CD4-positive, alpha-beta memory T cell (primary cell): ENCODE measurements at regions not wholly inside any gene's neighbourhood (a gene's known extent, or its start where the extent isn't known, plus 50 kb on each side); places are given as distances from the start of the nearest gene placed in this dataset.
A peak's percentile ranks its signal among the peaks of the same experiment; 100 is the strongest.
"Not testable (repeated sequence)": the region's sequence is repeated elsewhere in the genome, so short reads cannot be mapped to it uniquely, and the experiment has no call there.

Experiments
- CTCF ChIA-PET: fragments of 350-600 bp; sonication (Branson Sonifier 250); formaldehyde crosslinking; loops from one replicate; lab custom pipeline; 2021; ENCODE audit warnings: inconsistent platforms; ENCODE audit not compliant: partially characterized antibody; lab: Charles Lee
- POLR2A ChIA-PET: fragments of 350-600 bp; sonication (Branson Sonifier 250); formaldehyde crosslinking; loops from one replicate; lab custom pipeline; 2021; ENCODE audit not compliant: partially characterized antibody; lab: Charles Lee
- DNase-seq, 5 donors: peaks; one replicate each; pipeline versions ENCODE4 v3.0.0 to v3.0.0-alpha.2; 2020 to 2022; ENCODE audit warnings: mixed read lengths in 1 of 5
- H3K27ac ChIP-seq: one replicate; pipeline ENCODE4 v1.7.0; 2013; ENCODE audit warnings: low read depth, low read length
- H3K27me3 ChIP-seq: 2 replicates; pipeline ENCODE4 v1.7.0; 2013; ENCODE audit warnings: mild to moderate bottlenecking, low read length, moderate library complexity; ENCODE audit not compliant: insufficient read depth
- H3K36me3 ChIP-seq: 2 replicates; pipeline ENCODE4 v1.7.0; 2013; ENCODE audit warnings: mild to moderate bottlenecking, low read length, moderate library complexity; ENCODE audit not compliant: insufficient read depth
- H3K4me1 ChIP-seq: 2 replicates; pipeline ENCODE4 v1.7.0; 2013; ENCODE audit warnings: mild to moderate bottlenecking, low read length, moderate library complexity; ENCODE audit not compliant: insufficient read depth
- H3K4me3 ChIP-seq, 2 donors: one replicate each; pipeline ENCODE4 v1.7.0; 2013; ENCODE audit warnings: low read length in 2 of 2, mild to moderate bottlenecking in 1 of 2
- H3K9me3 ChIP-seq, 2 donors: one replicate each; pipeline ENCODE4 v1.7.0; 2013; ENCODE audit warnings: low read length in 2 of 2, control low read depth in 1 of 2; ENCODE audit not compliant: control insufficient read depth in 1 of 2
- H3K27ac Mint-ChIP-seq, 7 donors: one replicate each; pipeline ENCODE4 v1.8.0; 2020 to 2021; ENCODE audit warnings: mixed read lengths in 7 of 7, mild to moderate bottlenecking in 6 of 7, inconsistent platforms in 3 of 7, moderate library complexity in 3 of 7
- H3K27me3 Mint-ChIP-seq, 2 donors: one replicate each; pipeline ENCODE4 v1.8.0; 2020 to 2021; ENCODE audit warnings: mixed read lengths in 2 of 2
- H3K36me3 Mint-ChIP-seq, 2 donors: one replicate each; pipeline ENCODE4 v1.8.0; 2020 to 2021; ENCODE audit warnings: mixed read lengths in 2 of 2, inconsistent platforms in 1 of 2, mild to moderate bottlenecking in 1 of 2
- H3K4me1 Mint-ChIP-seq, 4 donors: one replicate each; pipeline ENCODE4 v1.8.0; 2020 to 2021; ENCODE audit warnings: mixed read lengths in 4 of 4, mild to moderate bottlenecking in 1 of 4
- H3K4me3 Mint-ChIP-seq, 8 donors: one replicate each; pipeline ENCODE4 v1.8.0; 2020 to 2021; ENCODE audit warnings: mixed read lengths in 8 of 8, mild to moderate bottlenecking in 7 of 8, moderate library complexity in 6 of 8, inconsistent platforms in 3 of 8
- H3K9me3 Mint-ChIP-seq, 8 donors: one replicate each; pipeline ENCODE4 v1.8.0; 2020 to 2021; ENCODE audit warnings: mixed read lengths in 8 of 8, mild to moderate bottlenecking in 5 of 8, inconsistent platforms in 3 of 8, moderate library complexity in 1 of 8
- intact Hi-C: fragments of 100-400 bp; cut with micrococcal nuclease; formaldehyde crosslinking; loops from one replicate; pipeline ENCODE4 v1.15.1; 2023

GRCh38 chr13:50425772-50426171 lies 410.5 kb downstream of the KCNRG start:
- ChIA-PET POLR2A (no interaction called here), CTCF (no interaction called here)
- DNase-seq: no peak
- H3K36me3 Mint-ChIP-seq: no peaks in the 10 kb centered on the region
- Histone ChIP-seq H3K27me3 (no peaks in the 10 kb centered on the region), H3K4me3 (no peak overlapping the region), H3K36me3 (no peaks in the 10 kb centered on the region), H3K27ac (no peak overlapping the region), H3K9me3 (no peaks in the 10 kb centered on the region), H3K4me1 (peaks cover 18% of the 10 kb centered on the region)
- peaks cover 0 to 1% (median 0%) of the 10 kb centered on the region in 8 donors for H3K9me3 Mint-ChIP-seq
- H3K27ac Mint-ChIP-seq: no peak overlapping the region
- intact Hi-C loops: no loop called here
- peaks cover 10 to 32% (median 21%) of the 10 kb centered on the region in 4 donors for H3K4me1 Mint-ChIP-seq
- H3K4me3 Mint-ChIP-seq: no peak overlapping the region
- H3K27me3 Mint-ChIP-seq: no peaks in the 10 kb centered on the region

DNA sequence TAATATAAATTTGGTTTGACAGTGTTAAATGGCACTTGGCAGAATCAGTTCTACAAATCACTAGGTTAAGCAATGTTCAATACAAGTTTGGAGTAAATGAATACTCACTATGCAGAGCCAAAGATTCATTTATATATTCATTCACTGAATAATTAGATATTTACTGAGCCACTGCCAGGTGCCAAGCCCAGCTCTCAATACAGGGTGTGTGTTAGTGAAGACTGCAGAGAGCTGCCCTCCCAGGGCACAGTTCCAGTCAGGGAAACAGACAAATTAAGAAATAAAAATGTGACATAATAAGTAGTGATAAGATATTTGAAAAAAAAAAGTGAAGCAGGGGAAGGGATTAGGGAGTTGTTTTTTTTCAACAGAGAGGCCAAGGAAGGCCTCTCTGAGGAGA lies 411.7 kb downstream of the KCNRG start:
- Histone ChIP-seq H3K4me3 (no peak overlapping the region), H3K27ac (no peak overlapping the region), H3K4me1 (peaks cover 16% of the 10 kb centered on the region), H3K27me3 (no peaks in the 10 kb centered on the region), H3K36me3 (no peaks in the 10 kb centered on the region), H3K9me3 (no peaks in the 10 kb centered on the region)
- H3K4me1 Mint-ChIP-seq: peaks cover 9 to 27% (median 19%) of the 10 kb centered on the region in 4 donors
- H3K9me3 Mint-ChIP-seq: peaks cover 0 to 1% (median 0%) of the 10 kb centered on the region in 8 donors
- intact Hi-C loops: no loop called here
- H3K4me3 Mint-ChIP-seq: peak overlapping the region in 1 of 8 donors; percentile 46
- no peak for DNase-seq
- H3K27me3 Mint-ChIP-seq: no peaks in the 10 kb centered on the region
- ChIA-PET POLR2A (no interaction called here), CTCF (no interaction called here)
- no peaks in the 10 kb centered on the region for H3K36me3 Mint-ChIP-seq
- peak overlapping the region in 3 of 7 donors; percentile 34 to 75 (median 52) for H3K27ac Mint-ChIP-seq

- H3K27me3 ChIP-seq, H3K27ac Mint-ChIP-seq, H3K9me3 ChIP-seq, H3K4me3 ChIP-seq, H3K27ac ChIP-seq, POLR2A ChIA-PET, intact Hi-C loops, H3K27me3 Mint-ChIP-seq, H3K36me3 Mint-ChIP-seq, H3K9me3 Mint-ChIP-seq, H3K36me3 ChIP-seq, CTCF ChIA-PET: not testable (repeated sequence)
- H3K4me1 ChIP-seq: peaks cover 10% of the 10 kb centered on the region
- Mint-ChIP-seq H3K4me3 (peak overlapping the region in 1 of 8 donors; percentile 46), H3K4me1 (peaks cover 6 to 21% (median 14%) of the 10 kb centered on the region in 4 donors)
- DNase-seq: peak in 2 of 5 donors; percentile 15 to 46
These were observed 412.3 kb downstream of the KCNRG start for GRCh38 chr13:50427511-50427910.

- Mint-ChIP-seq H3K4me3 (peak overlapping the region in 1 of 8 donors; percentile 51), H3K27ac (peak overlapping the region in 1 of 7 donors; percentile 49), H3K9me3 (peaks cover 0 to 2% (median 0%) of the 10 kb centered on the region in 8 donors), H3K27me3 (no peaks in the 10 kb centered on the region), H3K4me1 (peaks cover 6 to 20% (median 10%) of the 10 kb centered on the region in 4 donors), H3K36me3 (no peaks in the 10 kb centered on the region)
- no peak overlapping the region for H3K27ac ChIP-seq
- ChIA-PET POLR2A (no interaction called here), CTCF (no interaction called here)
- no peak overlapping the region for H3K4me3 ChIP-seq
- no peaks in the 10 kb centered on the region for H3K9me3 ChIP-seq
- no peaks in the 10 kb centered on the region for H3K27me3 ChIP-seq
- intact Hi-C loops: no loop called here
- no peaks in the 10 kb centered on the region for H3K36me3 ChIP-seq
- peaks cover 4% of the 10 kb centered on the region for H3K4me1 ChIP-seq
- no peak for DNase-seq
These were observed 413.1 kb downstream of the KCNRG start for GRCh38 chr13:50428183-50428877.

GRCh38 chr13:50435011-50435410 lies 408.5 kb downstream of the DLEU7 start:
- DNase-seq: no peak
- Histone ChIP-seq H3K4me1 (no peaks in the 10 kb centered on the region), H3K36me3 (no peaks in the 10 kb centered on the region), H3K27ac (no peak overlapping the region), H3K27me3 (no peaks in the 10 kb centered on the region), H3K4me3 (no peak overlapping the region), H3K9me3 (no peaks in the 10 kb centered on the region)
- ChIA-PET POLR2A (no interaction called here), CTCF (interaction anchor here (1.4 kb wide), 1 partner anchor 438 kb away, joined by 3 read pairs; the partner anchor contains the start of gene TRIM13)
- Mint-ChIP-seq H3K4me3 (no peak overlapping the region), H3K9me3 (peaks cover 0 to 2% (median 0%) of the 10 kb centered on the region in 8 donors), H3K4me1 (no peaks in the 10 kb centered on the region), H3K27me3 (no peaks in the 10 kb centered on the region), H3K27ac (no peak overlapping the region), H3K36me3 (no peaks in the 10 kb centered on the region)
- intact Hi-C loops: no loop called here

GRCh38 chr13:50437252-50437651 lies 406.2 kb downstream of the DLEU7 start:
- Mint-ChIP-seq H3K4me1 (no peaks in the 10 kb centered on the region), H3K4me3 (no peak overlapping the region), H3K27ac (no peak overlapping the region), H3K27me3 (no peaks in the 10 kb centered on the region), H3K9me3 (peaks cover 0 to 2% (median 0%) of the 10 kb centered on the region in 8 donors), H3K36me3 (no peaks in the 10 kb centered on the region)
- Histone ChIP-seq H3K27ac (no peak overlapping the region), H3K4me1 (no peaks in the 10 kb centered on the region), H3K9me3 (no peaks in the 10 kb centered on the region), H3K36me3 (no peaks in the 10 kb centered on the region), H3K27me3 (no peaks in the 10 kb centered on the region), H3K4me3 (no peak overlapping the region)
- DNase-seq: no peak
- POLR2A ChIA-PET: no interaction called here
- intact Hi-C loops: no loop called here
- CTCF ChIA-PET: no interaction called here

GRCh38 chr13:50438351-50438750 lies 405.1 kb downstream of the DLEU7 start:
- Mint-ChIP-seq H3K9me3 (no peaks in the 10 kb centered on the region), H3K27me3 (no peaks in the 10 kb centered on the region), H3K36me3 (no peaks in the 10 kb centered on the region), H3K4me3 (no peak overlapping the region), H3K27ac (no peak overlapping the region), H3K4me1 (peaks cover 0 to 4% (median 2%) of the 10 kb centered on the region in 4 donors)
- CTCF ChIA-PET: no interaction called here
- no peak for DNase-seq
- Histone ChIP-seq H3K27me3 (no peaks in the 10 kb centered on the region), H3K36me3 (no peaks in the 10 kb centered on the region), H3K9me3 (no peaks in the 10 kb centered on the region), H3K4me1 (peaks cover 5% of the 10 kb centered on the region), H3K27ac (no peak overlapping the region), H3K4me3 (no peak overlapping the region)
- POLR2A ChIA-PET: no interaction called here
- intact Hi-C loops: no loop called here
